Gastroesophageal sphincter (tissue), 3 donors: ENCODE measurements at regions not wholly inside any gene's neighbourhood (a gene's known extent, or its start where the extent isn't known, plus 50 kb on each side); places are given as distances from the start of the nearest gene placed in this dataset.

ENCODE experiments used
- CTCF ChIP-seq, 4 experiments: fragments of 200-600 bp in 2 of 4; fragments of 450-650 bp in 2 of 4; sonication (generic) in 1 of 4; IDR thresholded peaks; one replicate each; pipeline ENCODE4 v1.5.1; 2017 to 2019; ENCODE audit warnings: antibody characterized with exemption in 4 of 4, mild to moderate bottlenecking in 2 of 4, moderate library complexity in 2 of 4
- POLR2A ChIP-seq, 2 donors: fragments of 450-650 bp; IDR thresholded peaks; one replicate each; pipeline ENCODE4 v1.6.1; 2017; ENCODE audit warnings: antibody characterized with exemption in 2 of 2, mild to moderate bottlenecking in 2 of 2, moderate library complexity in 1 of 2

DNA sequence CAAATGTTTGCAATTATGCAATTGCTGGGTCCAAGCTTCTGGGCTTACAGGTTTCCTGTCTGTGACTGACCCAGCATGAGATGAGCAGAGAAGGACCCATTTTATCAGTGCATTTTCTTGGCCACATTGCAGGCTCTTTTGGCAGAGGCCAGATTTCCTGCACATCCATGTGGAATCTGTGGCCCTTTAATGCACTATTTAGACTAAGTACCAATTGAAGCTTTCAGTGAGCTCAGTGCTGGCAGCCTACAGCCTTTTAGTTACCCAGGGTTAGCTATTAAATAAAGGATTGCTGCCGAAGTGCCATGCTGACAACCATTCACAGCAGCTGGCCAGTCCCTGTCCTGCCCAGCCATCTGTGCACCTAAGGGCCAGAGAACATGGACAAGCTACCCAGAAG is 165.0 kb downstream of the ANKRD30B start:
- TF ChIP-seq CTCF (IDR thresholded peaks at IDR 0.05) (no peak), POLR2A (IDR thresholded peaks at IDR 0.05) (no peak)
